GM04504 (cell line): ENCODE measurements at regions not wholly inside any gene's neighbourhood (a gene's known extent, or its start where the extent isn't known, plus 50 kb on each side); places are given as distances from the start of the nearest gene placed in this dataset.

ENCODE experiments used
- DNase-seq: peaks from one replicate; pipeline ENCODE4 v3.0.0-alpha.2; 2012; ENCODE audit warnings: low read depth

- DNase-seq, result no peak
Measured at GRCh38 chr1:79375352-79375751, 368.8 kb upstream of the ADGRL4 start.

GRCh38 chr1:79374397-79374796 lies 367.9 kb upstream of the ADGRL4 start:
- DNase-seq, result no peak

- DNase-seq, result no peak
Measured at GRCh38 chr1:79373481-79374125, 367.1 kb upstream of the ADGRL4 start.

- no peak for DNase-seq
Measured at GRCh38 chr1:79371802-79372201, 365.3 kb upstream of the ADGRL4 start.

GRCh38 chr1:79369091-79369490 lies 362.6 kb upstream of the ADGRL4 start:
- no peak for DNase-seq

GRCh38 chr1:79364896-79365295 lies 358.4 kb upstream of the ADGRL4 start:
- DNase-seq, result no peak

GRCh38 chr1:79363430-79363829 lies 356.9 kb upstream of the ADGRL4 start:
- no peak for DNase-seq

GRCh38 chr1:79362470-79362869 lies 355.9 kb upstream of the ADGRL4 start:
- DNase-seq, result no peak

- DNase-seq, result peak; percentile 56
Measured at GRCh38 chr1:79355090-79355489, 348.6 kb upstream of the ADGRL4 start.

GRCh38 chr1:79353224-79353623 lies 346.7 kb upstream of the ADGRL4 start:
- peak; percentile 47 for DNase-seq

- DNase-seq, result no peak
Measured at GRCh38 chr1:79326875-79327274, 320.3 kb upstream of the ADGRL4 start.

- DNase-seq, result no peak
Measured at GRCh38 chr1:79325705-79326104, 319.2 kb upstream of the ADGRL4 start.

GRCh38 chr1:79325126-79325525 lies 318.6 kb upstream of the ADGRL4 start:
- DNase-seq, result no peak

GRCh38 chr1:79323239-79324025 lies 316.9 kb upstream of the ADGRL4 start:
- peak; percentile 97 for DNase-seq

GRCh38 chr1:79322511-79323027 lies 316.0 kb upstream of the ADGRL4 start:
- no peak for DNase-seq

- no peak for DNase-seq
Measured at GRCh38 chr1:79312438-79312837, 305.9 kb upstream of the ADGRL4 start.

GRCh38 chr1:79310609-79311008 lies 304.1 kb upstream of the ADGRL4 start:
- no peak for DNase-seq

GRCh38 chr1:79304131-79304530 lies 297.6 kb upstream of the ADGRL4 start:
- no peak for DNase-seq

- no peak for DNase-seq
Measured at GRCh38 chr1:79303040-79303439, 296.5 kb upstream of the ADGRL4 start.

GRCh38 chr1:79302380-79302930 lies 295.9 kb upstream of the ADGRL4 start:
- no peak for DNase-seq

GRCh38 chr1:79295967-79296366 lies 289.4 kb upstream of the ADGRL4 start:
- no peak for DNase-seq

- DNase-seq, result no peak
Measured at GRCh38 chr1:79293611-79294010, 287.1 kb upstream of the ADGRL4 start.

GRCh38 chr1:79290927-79291474 lies 284.5 kb upstream of the ADGRL4 start:
- DNase-seq, result no peak
